Activated CD4-positive, alpha-beta T cell treated with anti-CD3 and anti-CD28 coated beads, Interleukin-2, Interleukin-6, amounts not matched to agents 100 ng/mL and 50 ng/mL, durations not matched to agents 16 hours and 8 hours (primary cell): ENCODE measurements at regions not wholly inside any gene's neighbourhood (a gene's known extent, or its start where the extent isn't known, plus 50 kb on each side); places are given as distances from the start of the nearest gene placed in this dataset.
"Not testable (repeated sequence)": the region's sequence is repeated elsewhere in the genome, so short reads cannot be mapped to it uniquely, and the experiment has no call there.

Source experiments
- DNase-seq: peaks from one replicate; pipeline ENCODE4 v3.0.0-alpha.2; 2020

- no peak for DNase-seq
These were observed 368.0 kb downstream of the FOXL1 start for GRCh38 chr16:86946396-86946795.

GRCh38 chr16:86946981-86947380, 368.6 kb downstream of the FOXL1 start:
- no peak for DNase-seq

- DNase-seq, result no peak
These were observed 369.1 kb downstream of the C16orf95 start for GRCh38 chr16:86948046-86948445.

- DNase-seq, result no peak
These were observed 368.1 kb downstream of the C16orf95 start for GRCh38 chr16:86949116-86949515.

GRCh38 chr16:86949630-86950029, 367.6 kb downstream of the C16orf95 start:
- no peak for DNase-seq

GRCh38 chr16:86951041-86951822, 366.0 kb downstream of the C16orf95 start:
- DNase-seq, result no peak

GRCh38 chr16:86951831-86952598, 365.2 kb downstream of the C16orf95 start:
- DNase-seq, result no peak

GRCh38 chr16:86952769-86953168, 364.4 kb downstream of the C16orf95 start:
- no peak for DNase-seq

- DNase-seq, result no peak
These were observed 363.4 kb downstream of the C16orf95 start for GRCh38 chr16:86953631-86954391.

GRCh38 chr16:86955136-86955855, 361.9 kb downstream of the C16orf95 start:
- DNase-seq, result no peak

- peak; percentile 1 for DNase-seq
These were observed 360.8 kb downstream of the C16orf95 start for GRCh38 chr16:86956437-86956836.

- not testable (repeated sequence) for DNase-seq
These were observed 359.5 kb downstream of the C16orf95 start for GRCh38 chr16:86957662-86958198.

GRCh38 chr16:86958423-86958822, 358.8 kb downstream of the C16orf95 start:
- DNase-seq, result no peak

- DNase-seq, result no peak
These were observed 358.0 kb downstream of the C16orf95 start for GRCh38 chr16:86959091-86959651.

GRCh38 chr16:86959729-86960128, 357.5 kb downstream of the C16orf95 start:
- DNase-seq, result no peak

- no peak for DNase-seq
These were observed 356.9 kb downstream of the C16orf95 start for GRCh38 chr16:86960266-86960665.

- DNase-seq, result no peak
These were observed 356.0 kb downstream of the C16orf95 start for GRCh38 chr16:86961171-86961601.

GRCh38 chr16:86962259-86962658, 354.9 kb downstream of the C16orf95 start:
- DNase-seq, result no peak

- no peak for DNase-seq
These were observed 354.3 kb downstream of the C16orf95 start for GRCh38 chr16:86962913-86963312.

- DNase-seq, result no peak
These were observed 353.3 kb downstream of the C16orf95 start for GRCh38 chr16:86963600-86964575.

- no peak for DNase-seq
These were observed 352.4 kb downstream of the C16orf95 start for GRCh38 chr16:86964796-86965241.
